ENCODE measurements at regions not wholly inside any gene's neighbourhood (a gene's known extent, or its start where the extent isn't known, plus 50 kb on each side); places are given as distances from the start of the nearest gene placed in this dataset.

DNA sequence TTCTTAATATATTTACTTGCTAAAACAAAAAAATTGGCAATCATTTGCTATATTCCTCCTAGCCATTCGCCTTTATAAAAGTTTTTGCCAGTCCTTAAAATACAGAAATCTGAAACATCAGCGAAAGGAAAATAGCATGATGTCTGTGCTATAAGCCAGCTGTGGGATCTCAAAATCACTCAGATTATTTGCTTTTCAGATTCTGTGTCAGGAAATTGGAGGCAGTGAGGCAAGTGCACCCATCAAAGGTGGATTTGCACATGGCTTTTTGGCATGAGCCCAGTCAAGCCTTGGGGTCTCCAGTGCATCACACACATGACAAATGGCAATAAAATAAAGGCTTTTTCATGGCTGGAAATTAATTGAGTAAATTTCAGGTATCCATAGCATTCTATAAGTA lies 196.8 kb upstream of the DAPK1 start:
- no peak overlapping the region for H3K27ac ChIP-seq
- H3K4me1 ChIP-seq, result no peaks in the 10 kb centered on the region
- intact Hi-C loops (cut with DNase I; ENCODE audit: low total_unique reads), result no loop called here
- no peaks in the 10 kb centered on the region for H3K36me3 ChIP-seq
- TF ChIP-seq CTCF (IDR thresholded peaks at IDR 0.05 in 8 of 11, conservative IDR thresholded peaks at IDR 0.05 in 3 of 11) (no peak), POLR2A (IDR thresholded peaks at IDR 0.05) (no peak), POLR2AphosphoS5 (IDR thresholded peaks at IDR 0.05) (no peak)
- no peak overlapping the region for H3K4me3 ChIP-seq
- WGBS, 5 donors, result 79 to 92% (median 84%) methylated on average over 2 of the region's 2 CpGs
- H3K9me3 ChIP-seq, result no peaks in the 10 kb centered on the region
- H3K27me3 ChIP-seq (replicated peaks in 1 of 7), result peaks cover 0 to 5% (median 0%) of the 10 kb centered on the region in 7 donors
- no peak for DNase-seq

- Histone ChIP-seq H3K4me1 (no peaks in the 10 kb centered on the region), H3K36me3 (no peaks in the 10 kb centered on the region), H3K27me3 (replicated peaks in 1 of 7) (peaks cover 0 to 5% (median 0%) of the 10 kb centered on the region in 7 donors), H3K4me3 (no peak overlapping the region), H3K9me3 (no peaks in the 10 kb centered on the region), H3K27ac (no peak overlapping the region)
- no peak for DNase-seq
- TF ChIP-seq CTCF (IDR thresholded peaks at IDR 0.05 in 8 of 11, conservative IDR thresholded peaks at IDR 0.05 in 3 of 11), result no peak
- no peak for TF ChIP-seq POLR2A (IDR thresholded peaks at IDR 0.05)
- no peak for TF ChIP-seq POLR2AphosphoS5 (IDR thresholded peaks at IDR 0.05)
- intact Hi-C loops (cut with DNase I; ENCODE audit: low total_unique reads), result no loop called here
Measured at GRCh38 chr9:87301371-87301770, 196.3 kb upstream of the DAPK1 start.

DNA sequence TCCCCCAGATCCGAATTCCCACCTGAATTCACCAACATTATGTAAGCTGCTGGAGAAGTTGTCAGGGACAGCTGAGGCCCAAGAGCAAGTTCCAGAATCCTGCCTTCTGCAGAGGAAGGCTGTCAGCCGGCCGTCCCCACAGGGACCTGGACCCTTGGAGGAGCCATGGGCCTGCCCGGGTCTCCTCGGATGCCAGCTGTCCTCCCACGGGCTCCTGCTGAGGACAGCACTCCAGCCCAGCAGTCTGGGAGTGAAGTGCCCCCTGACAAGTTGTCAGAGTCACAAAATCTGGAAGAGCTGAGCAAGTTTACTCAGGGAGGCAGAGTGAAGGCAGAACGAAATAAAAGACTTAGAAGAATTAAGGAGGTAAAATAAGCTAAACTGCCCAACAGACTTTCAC lies 192.5 kb upstream of the DAPK1 start:
- peaks cover 0 to 3% (median 0%) of the 10 kb centered on the region in 7 donors for H3K27me3 ChIP-seq (replicated peaks in 1 of 7)
- H3K36me3 ChIP-seq, result no peaks in the 10 kb centered on the region
- intact Hi-C loops (cut with DNase I; ENCODE audit: low total_unique reads), result no loop called here
- H3K27ac ChIP-seq, result no peak overlapping the region
- H3K4me1 ChIP-seq, result no peaks in the 10 kb centered on the region
- WGBS, 5 donors, result 70 to 85% (median 73%) methylated on average over 7 of the region's 7 CpGs
- H3K9me3 ChIP-seq, result no peaks in the 10 kb centered on the region
- no peak for DNase-seq
- TF ChIP-seq POLR2AphosphoS5 (IDR thresholded peaks at IDR 0.05), result no peak
- no peak for TF ChIP-seq POLR2A (IDR thresholded peaks at IDR 0.05)
- no peak for TF ChIP-seq CTCF (IDR thresholded peaks at IDR 0.05 in 8 of 11, conservative IDR thresholded peaks at IDR 0.05 in 3 of 11)
- H3K4me3 ChIP-seq, result no peak overlapping the region

DNA sequence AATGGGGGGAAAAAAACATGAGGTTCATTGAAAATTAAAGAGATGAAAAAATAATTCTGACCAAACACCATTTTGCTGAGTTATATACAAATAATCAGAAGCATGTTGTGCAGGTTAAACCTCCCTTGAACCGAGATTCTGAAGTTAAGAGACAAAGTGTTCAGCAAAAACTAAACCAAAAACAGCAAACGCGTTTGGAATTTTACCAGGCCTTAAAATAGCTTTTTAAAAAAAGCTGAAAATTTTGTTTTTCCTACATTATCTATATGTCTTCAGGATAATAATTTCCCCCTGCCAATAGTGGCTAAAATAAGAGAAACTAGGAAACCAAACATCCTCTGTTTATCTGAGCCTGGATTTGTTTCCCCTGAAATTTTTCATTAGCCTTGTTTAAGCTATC lies 191.7 kb upstream of the DAPK1 start:
- Histone ChIP-seq H3K9me3 (no peaks in the 10 kb centered on the region), H3K4me3 (no peak overlapping the region), H3K27ac (no peak overlapping the region), H3K4me1 (no peaks in the 10 kb centered on the region), H3K27me3 (replicated peaks in 1 of 7) (peaks cover 0 to 3% (median 0%) of the 10 kb centered on the region in 7 donors), H3K36me3 (no peaks in the 10 kb centered on the region)
- DNase-seq, result no peak
- TF ChIP-seq POLR2A (IDR thresholded peaks at IDR 0.05) (no peak), POLR2AphosphoS5 (IDR thresholded peaks at IDR 0.05) (no peak), CTCF (IDR thresholded peaks at IDR 0.05 in 8 of 11, conservative IDR thresholded peaks at IDR 0.05 in 3 of 11) (no peak)
- intact Hi-C loops (cut with DNase I; ENCODE audit: low total_unique reads), result no loop called here
- 73 to 87% (median 78%) methylated on average over 3 of the region's 3 CpGs for WGBS, 5 donors
